ENCODE measurements at regions not wholly inside any gene's neighbourhood (a gene's known extent, or its start where the extent isn't known, plus 50 kb on each side); places are given as distances from the start of the nearest gene placed in this dataset.
"Not testable (repeated sequence)": the region's sequence is repeated elsewhere in the genome, so short reads cannot be mapped to it uniquely, and the experiment has no call there.

GRCh38 chr1:105210747-105211146 is 1461.0 kb downstream of the AMY1C start:
- no peak for TF ChIP-seq CTCF (IDR thresholded peaks at IDR 0.05; ENCODE audit: low read length, missing control alignments)
- DNase-seq (ENCODE audit: low read depth), result no peak
- H3K4me3 ChIP-seq (replicated peaks; ENCODE audit: low read depth, low read length), result no peak overlapping the region

DNA sequence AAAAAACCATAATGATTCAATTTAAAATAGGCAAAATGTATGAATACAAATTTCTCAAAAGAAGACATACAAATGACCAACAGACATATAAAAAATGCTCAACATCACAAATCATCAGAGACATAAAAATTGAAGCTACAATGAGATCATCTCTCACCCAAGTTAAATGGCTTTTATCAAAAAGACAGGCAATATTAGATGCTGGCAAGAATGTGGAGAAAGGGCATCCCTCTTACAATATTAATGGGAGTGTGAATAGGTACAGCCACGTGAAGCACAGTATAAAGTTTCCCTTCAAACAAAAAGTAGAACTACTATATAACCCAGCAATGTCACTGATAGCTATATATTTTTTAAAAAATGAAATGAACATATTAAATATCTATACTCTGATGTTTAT is 1481.7 kb downstream of the AMY1C start:
- no peak for DNase-seq (ENCODE audit: low read depth)
- TF ChIP-seq CTCF (IDR thresholded peaks at IDR 0.05; ENCODE audit: low read length, missing control alignments), result no peak
- no peak overlapping the region for H3K4me3 ChIP-seq (replicated peaks; ENCODE audit: low read depth, low read length)

DNA sequence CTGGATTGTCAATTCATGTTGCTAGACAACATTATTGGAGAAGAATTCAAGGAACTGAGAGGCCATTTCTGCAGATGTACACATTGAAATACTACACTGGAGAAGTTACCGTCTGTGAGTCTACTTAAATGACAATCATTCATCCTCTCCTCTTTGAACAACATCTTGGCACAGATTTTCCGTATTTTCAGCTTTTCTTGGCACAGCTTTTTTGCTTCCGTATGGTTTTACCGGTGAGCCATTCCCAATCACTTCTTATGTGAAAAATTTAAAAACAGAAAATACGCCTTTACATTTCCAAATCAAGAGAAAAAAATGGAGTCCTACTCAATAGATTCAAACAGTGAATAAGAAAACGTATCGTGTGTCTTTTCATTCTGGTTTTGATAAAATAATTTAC is 1493.7 kb downstream of the AMY1C start:
- no peak for DNase-seq (ENCODE audit: low read depth)
- no peak for TF ChIP-seq CTCF (IDR thresholded peaks at IDR 0.05; ENCODE audit: low read length, missing control alignments)
- H3K4me3 ChIP-seq (replicated peaks; ENCODE audit: low read depth, low read length), result no peak overlapping the region

GRCh38 chr1:105243969-105244368 is 1494.3 kb downstream of the AMY1C start:
- DNase-seq (ENCODE audit: low read depth), result no peak
- no peak overlapping the region for H3K4me3 ChIP-seq (replicated peaks; ENCODE audit: low read depth, low read length)
- TF ChIP-seq CTCF (IDR thresholded peaks at IDR 0.05; ENCODE audit: low read length, missing control alignments), result no peak

- H3K4me3 ChIP-seq (replicated peaks; ENCODE audit: low read depth, low read length), result no peak overlapping the region
- no peak for DNase-seq (ENCODE audit: low read depth)
- no peak for TF ChIP-seq CTCF (IDR thresholded peaks at IDR 0.05; ENCODE audit: low read length, missing control alignments)
Observed at GRCh38 chr1:105254906-105255305, 1505.2 kb downstream of the AMY1C start.

- H3K4me3 ChIP-seq (replicated peaks; ENCODE audit: low read depth, low read length), result no peak overlapping the region
- DNase-seq (ENCODE audit: low read depth), result no peak
- TF ChIP-seq CTCF (IDR thresholded peaks at IDR 0.05; ENCODE audit: low read length, missing control alignments), result no peak
Observed at GRCh38 chr1:105260001-105260400, 1510.3 kb downstream of the AMY1C start.

- no peak for TF ChIP-seq CTCF (IDR thresholded peaks at IDR 0.05; ENCODE audit: low read length, missing control alignments)
- no peak for DNase-seq (ENCODE audit: low read depth)
- no peak overlapping the region for H3K4me3 ChIP-seq (replicated peaks; ENCODE audit: low read depth, low read length)
Observed at GRCh38 chr1:105270966-105271365, 1521.3 kb downstream of the AMY1C start.

DNA sequence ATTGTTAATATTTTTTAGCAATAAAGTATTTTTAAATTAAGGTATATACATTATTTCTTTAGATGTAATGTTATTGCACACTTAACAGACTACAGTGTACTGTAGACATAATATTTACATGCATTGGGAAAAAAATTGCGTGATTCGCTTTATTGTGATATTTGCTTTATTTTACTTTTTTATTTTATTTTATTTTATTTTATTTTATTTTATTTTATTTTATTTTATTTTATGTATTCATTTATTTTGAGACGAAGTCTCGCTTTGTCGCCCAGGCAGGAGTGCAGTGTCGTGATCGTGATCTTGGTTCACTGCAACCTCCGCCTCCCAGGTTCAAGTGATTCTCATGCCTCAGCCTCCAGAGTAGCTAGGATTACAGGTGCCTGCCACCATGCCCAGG is 1522.7 kb downstream of the AMY1C start:
- H3K4me3 ChIP-seq (replicated peaks; ENCODE audit: low read depth, low read length); DNase-seq (ENCODE audit: low read depth): not testable (repeated sequence)
